GM23248 (cell line): ENCODE measurements at regions not wholly inside any gene's neighbourhood (a gene's known extent, or its start where the extent isn't known, plus 50 kb on each side); places are given as distances from the start of the nearest gene placed in this dataset.

ENCODE experiments used
- EZH2 ChIP-seq: fragments of 200-600 bp; sonication (generic); IDR thresholded peaks from 2 replicates; pipeline ENCODE4 v1.6.1; 2018; ENCODE audit warnings: antibody characterized with exemption, mild to moderate bottlenecking; ENCODE audit not compliant: insufficient read depth, poor library complexity, severe bottlenecking
- EZH2phosphoT487 ChIP-seq: fragments of 200-600 bp; sonication (generic); IDR thresholded peaks from 2 replicates; pipeline ENCODE4 v1.6.1; 2018; ENCODE audit warnings: antibody characterized with exemption, moderate library complexity, mild to moderate bottlenecking, low read depth; ENCODE audit not compliant: insufficient read depth

GRCh38 chr11:112655371-112655770 lies 305.8 kb upstream of the NCAM1 start:
- TF ChIP-seq EZH2 (no peak), EZH2phosphoT487 (no peak)
